GM13977 (cell line): ENCODE measurements at regions not wholly inside any gene's neighbourhood (a gene's known extent, or its start where the extent isn't known, plus 50 kb on each side); places are given as distances from the start of the nearest gene placed in this dataset.

ENCODE experiments used
- DNase-seq: peaks from one replicate; pipeline ENCODE4 v3.0.0; 2012; ENCODE audit warnings: low spot score
- in situ Hi-C: fragments of 300-500 bp; cut with MboI; formaldehyde crosslinking; loops from one replicate; pipeline ENCODE4 v1.12.0; 2022; ENCODE audit warnings: low sequenced_read_pairs, low pct_unique_long_range_greater_than_20kb, mixed read lengths, inconsistent platforms; ENCODE audit not compliant: unreplicated experiment
- TF ChIP-seq, protein P1 (sequence below): IDR thresholded peaks from 2 replicates; pipeline ENCODE4 v1.5.1; 2012; ENCODE audit warnings: mild to moderate bottlenecking, control low read depth; ENCODE audit not compliant: insufficient read depth; ENCODE audit errors: extremely low read depth, missing control alignments

DNA sequence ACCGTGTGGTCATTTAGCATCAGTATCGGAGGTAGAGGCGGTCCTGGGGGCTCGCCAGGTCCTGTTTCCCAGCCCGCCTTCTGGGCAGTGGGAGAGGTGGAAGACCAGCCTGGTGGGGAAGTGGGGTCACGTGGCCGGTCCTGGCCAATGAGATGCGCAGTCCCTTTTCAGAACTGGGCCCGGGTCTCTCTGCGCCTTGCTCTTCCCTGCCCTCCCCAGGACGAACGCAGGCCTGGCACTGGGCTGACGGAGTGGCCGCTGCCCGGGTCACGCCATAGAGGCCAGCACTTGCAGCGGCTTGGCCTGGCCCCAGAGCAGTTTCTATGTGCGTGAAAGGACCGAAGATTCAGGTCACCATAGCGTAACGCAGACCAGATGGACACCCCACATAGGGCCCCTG, 97.6 kb downstream of the OLFM1 start:
- TF ChIP-seq, protein P1, sequence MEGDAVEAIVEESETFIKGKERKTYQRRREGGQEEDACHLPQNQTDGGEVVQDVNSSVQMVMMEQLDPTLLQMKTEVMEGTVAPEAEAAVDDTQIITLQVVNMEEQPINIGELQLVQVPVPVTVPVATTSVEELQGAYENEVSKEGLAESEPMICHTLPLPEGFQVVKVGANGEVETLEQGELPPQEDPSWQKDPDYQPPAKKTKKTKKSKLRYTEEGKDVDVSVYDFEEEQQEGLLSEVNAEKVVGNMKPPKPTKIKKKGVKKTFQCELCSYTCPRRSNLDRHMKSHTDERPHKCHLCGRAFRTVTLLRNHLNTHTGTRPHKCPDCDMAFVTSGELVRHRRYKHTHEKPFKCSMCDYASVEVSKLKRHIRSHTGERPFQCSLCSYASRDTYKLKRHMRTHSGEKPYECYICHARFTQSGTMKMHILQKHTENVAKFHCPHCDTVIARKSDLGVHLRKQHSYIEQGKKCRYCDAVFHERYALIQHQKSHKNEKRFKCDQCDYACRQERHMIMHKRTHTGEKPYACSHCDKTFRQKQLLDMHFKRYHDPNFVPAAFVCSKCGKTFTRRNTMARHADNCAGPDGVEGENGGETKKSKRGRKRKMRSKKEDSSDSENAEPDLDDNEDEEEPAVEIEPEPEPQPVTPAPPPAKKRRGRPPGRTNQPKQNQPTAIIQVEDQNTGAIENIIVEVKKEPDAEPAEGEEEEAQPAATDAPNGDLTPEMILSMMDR, result no peak
- in situ Hi-C loops, result no loop called here
- DNase-seq, result no peak

DNA sequence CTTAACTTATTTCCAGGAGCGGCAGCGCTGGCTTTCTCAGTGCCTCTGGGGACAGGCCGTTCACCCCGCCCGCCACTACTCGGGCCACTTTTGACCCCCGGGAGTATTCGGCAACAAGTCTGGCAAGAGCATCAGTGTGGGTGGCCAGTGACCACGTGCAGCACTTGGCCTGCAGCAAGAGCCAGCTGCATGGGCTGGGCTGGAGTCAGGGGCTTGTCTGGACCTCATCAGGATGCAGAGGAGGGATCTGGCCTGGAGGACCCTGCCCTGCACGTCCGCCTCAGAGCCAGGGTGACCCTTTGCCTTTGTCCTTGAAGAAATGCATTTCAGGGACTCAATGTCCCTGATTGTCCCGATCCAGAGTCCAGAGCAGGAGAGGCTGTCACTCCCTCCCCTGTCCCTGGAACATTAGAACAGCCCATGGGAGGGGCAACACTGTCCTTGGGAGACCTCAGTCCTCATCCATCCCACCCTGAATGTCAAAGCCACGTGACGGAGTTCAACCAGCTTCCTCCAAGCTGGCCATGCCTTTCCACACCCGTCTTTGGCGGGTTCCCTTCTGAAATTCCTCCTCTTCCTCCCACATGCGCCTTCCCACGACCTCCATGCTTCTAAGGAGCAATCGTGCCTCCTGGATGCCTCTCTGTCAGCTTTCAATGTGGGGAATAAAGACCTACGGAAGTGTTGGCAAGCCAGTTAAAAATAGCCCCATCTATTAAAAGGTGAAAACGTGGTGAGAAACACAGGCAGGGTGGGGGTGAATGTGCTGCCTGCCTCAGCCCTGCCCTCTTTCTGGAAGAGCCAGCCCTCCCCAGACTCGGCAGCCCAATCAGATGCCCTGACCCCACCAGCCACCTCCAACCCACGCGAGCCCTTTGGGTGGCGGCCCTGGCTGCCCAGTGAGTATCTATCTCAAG, 99.0 kb downstream of the OLFM1 start:
- TF ChIP-seq, protein P1, result no peak
- in situ Hi-C loops, result no loop called here
- DNase-seq, result no peak

DNA sequence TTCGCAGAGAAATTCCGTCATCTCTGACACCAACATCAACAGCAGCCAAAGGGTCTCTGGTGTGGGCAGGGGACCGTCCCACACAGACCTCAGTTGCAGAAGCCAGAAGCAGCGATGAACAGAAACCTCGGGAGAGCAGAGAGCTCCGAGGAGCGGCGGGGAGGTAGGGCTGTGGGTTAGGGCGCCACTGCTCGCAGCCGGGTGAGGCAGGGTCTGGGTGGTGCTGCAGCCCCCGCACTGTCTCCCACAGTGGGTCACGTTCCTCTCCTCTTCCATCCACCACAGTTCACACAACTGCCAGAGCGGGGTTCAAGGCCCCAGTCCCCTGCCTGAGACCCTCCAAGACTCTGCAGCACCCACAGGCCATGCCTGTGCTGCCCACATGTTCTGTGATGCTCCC, 99.9 kb downstream of the OLFM1 start:
- no peak for DNase-seq
- in situ Hi-C loops, result no loop called here
- TF ChIP-seq, protein P1, result no peak

DNA sequence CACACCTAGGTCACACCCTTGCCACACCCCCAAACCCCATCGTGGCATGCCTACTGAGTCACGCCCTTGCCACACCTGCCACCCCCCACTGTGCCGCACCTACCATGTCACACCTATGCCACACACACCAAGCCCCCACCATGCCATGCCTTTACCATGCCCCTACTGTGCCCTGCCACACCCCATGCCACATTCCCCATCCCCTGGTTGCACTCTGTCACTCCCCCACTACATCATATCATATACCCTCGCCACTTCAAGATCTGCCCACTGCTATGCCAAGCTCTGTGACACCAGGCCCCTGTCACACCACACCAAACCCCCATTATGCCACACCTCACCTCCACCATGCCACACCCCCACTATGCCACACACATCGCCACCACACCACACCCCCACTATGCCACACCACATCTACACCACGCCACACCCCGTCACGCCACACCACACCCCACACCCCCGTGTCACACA, 101.2 kb downstream of the OLFM1 start:
- TF ChIP-seq, protein P1, result no peak
- no peak for DNase-seq
- in situ Hi-C loops, result no loop called here

DNA sequence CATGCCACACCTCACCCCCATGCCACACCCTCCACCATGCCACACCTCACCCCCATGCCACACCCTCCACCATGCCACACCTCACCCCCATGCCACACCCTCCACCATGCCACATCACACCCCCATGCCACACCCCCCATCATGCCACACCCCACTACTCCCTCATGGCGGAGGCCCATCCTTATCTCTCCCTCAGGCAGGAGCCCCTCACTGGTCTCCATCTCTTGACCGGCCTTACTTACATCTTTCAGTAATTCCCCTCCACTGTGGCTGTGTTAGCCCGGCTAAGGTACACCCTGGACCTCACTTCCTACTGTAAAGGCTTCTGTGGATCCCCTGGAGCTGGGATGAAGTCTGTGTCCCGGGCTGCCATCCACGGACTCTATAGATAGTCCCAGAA, 102.0 kb downstream of the OLFM1 start:
- no peak for DNase-seq
- in situ Hi-C loops, result no loop called here
- TF ChIP-seq, protein P1, result no peak

DNA sequence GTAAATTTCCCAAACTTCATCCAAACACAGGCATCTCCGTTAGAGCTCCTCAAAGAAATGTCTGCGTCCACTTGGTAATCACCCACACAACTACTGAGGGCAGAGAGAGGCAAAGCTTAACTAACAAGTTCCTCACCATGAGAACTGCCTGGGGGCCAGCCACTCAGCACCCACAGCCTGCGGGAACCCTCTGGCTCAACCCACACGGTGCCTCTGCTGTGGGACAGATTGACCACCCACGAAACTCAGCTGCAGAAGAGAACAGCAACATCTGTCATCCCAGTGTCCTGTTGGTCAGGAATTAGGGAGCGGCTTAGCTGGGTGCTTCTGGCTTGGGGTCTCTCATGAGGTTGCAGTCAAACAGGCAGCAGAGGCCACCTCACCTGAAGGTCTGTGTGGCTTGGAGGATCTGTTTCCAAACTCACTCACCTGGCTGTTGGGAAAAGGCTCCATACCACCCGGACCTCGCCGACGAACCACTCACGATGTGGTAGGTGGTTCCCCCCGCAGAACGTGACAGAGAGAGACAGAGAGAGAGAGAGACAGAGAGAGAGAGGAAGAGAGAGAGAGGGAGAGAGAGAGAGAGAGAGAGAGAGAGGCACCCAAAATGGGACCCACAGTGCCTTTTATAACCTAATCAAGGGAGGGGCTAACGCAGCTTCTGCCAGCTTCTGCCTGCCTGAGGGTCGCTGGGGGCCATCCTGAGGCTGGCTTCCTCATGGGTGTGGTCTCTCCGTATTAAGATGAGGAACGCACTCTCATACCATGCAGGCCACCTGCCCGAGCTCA, 103.5 kb downstream of the OLFM1 start:
- TF ChIP-seq, protein P1, result no peak
- in situ Hi-C loops, result no loop called here
- DNase-seq, result no peak
